SK-N-SH treated with all-trans-retinoic acid at 6 μM for 48 hours (cell line): ENCODE measurements at regions not wholly inside any gene's neighbourhood (a gene's known extent, or its start where the extent isn't known, plus 50 kb on each side); places are given as distances from the start of the nearest gene placed in this dataset.

Experiments
- CREB5 ChIP-seq: fragments of 250-450 bp; sonication (Bioruptor Pico); IDR thresholded peaks from 2 replicates; pipeline ENCODE4 v1.5.1; 2020; ENCODE audit warnings: low read depth, mild to moderate bottlenecking, moderate library complexity
- CSDC2 ChIP-seq: fragments of 250-450 bp; sonication (Bioruptor Pico); IDR thresholded peaks from 2 replicates; pipeline ENCODE4 v1.5.0; 2020; ENCODE audit warnings: mild to moderate bottlenecking, moderate library complexity
- CSRNP3 ChIP-seq: fragments of 250-450 bp; sonication (Bioruptor Pico); IDR thresholded peaks from 2 replicates; pipeline ENCODE4 v1.5.1; 2021; ENCODE audit warnings: mild to moderate bottlenecking, moderate library complexity
- GLIS3 ChIP-seq: fragments of 250-450 bp; sonication (Bioruptor Pico); IDR thresholded peaks from 2 replicates; pipeline ENCODE4 v1.5.0; 2020; ENCODE audit warnings: mild to moderate bottlenecking, moderate library complexity
- PATZ1 ChIP-seq: fragments of 250-450 bp; sonication (Bioruptor Pico); IDR thresholded peaks from 2 replicates; pipeline ENCODE4 v1.8.0; 2020; ENCODE audit warnings: mild to moderate bottlenecking, moderate library complexity, borderline replicate concordance
- RARB ChIP-seq: fragments of 250-450 bp; sonication (Bioruptor Pico); IDR thresholded peaks from 2 replicates; pipeline ENCODE4 v1.8.0; 2021; ENCODE audit warnings: mild to moderate bottlenecking, moderate library complexity
- ZFP3 ChIP-seq: fragments of 250-450 bp; sonication (Bioruptor Pico); IDR thresholded peaks from 2 replicates; pipeline ENCODE4 v1.5.0; 2020; ENCODE audit warnings: mild to moderate bottlenecking, moderate library complexity
- ZFP30 ChIP-seq: fragments of 450-650 bp; formaldehyde crosslinking; IDR thresholded peaks from 2 replicates; pipeline ENCODE4 v1.5.0; 2022; ENCODE audit warnings: mild to moderate bottlenecking, moderate library complexity
- ZNF565 ChIP-seq: fragments of 450-650 bp; formaldehyde crosslinking; conservative IDR thresholded peaks from 2 replicates; pipeline ENCODE4 v1.5.0; 2020; ENCODE audit warnings: low read depth, mild to moderate bottlenecking, moderate library complexity
- ZNF8 ChIP-seq: fragments of 450-650 bp; formaldehyde crosslinking; IDR thresholded peaks from 2 replicates; pipeline ENCODE4 v1.5.0; 2020; ENCODE audit warnings: mild to moderate bottlenecking, moderate library complexity

GRCh38 chr14:87008965-87009364 is 984.0 kb downstream of the GALC start:
- TF ChIP-seq GLIS3 (CRISPR knock-in tag) (no peak), ZNF565 (CRISPR knock-in tag) (no peak), CSDC2 (CRISPR knock-in tag) (no peak), CSRNP3 (CRISPR knock-in tag) (no peak), RARB (CRISPR knock-in tag) (no peak), ZFP30 (CRISPR knock-in tag) (no peak), ZFP3 (no peak), CREB5 (no peak), PATZ1 (CRISPR knock-in tag) (no peak), ZNF8 (CRISPR knock-in tag) (no peak)
